K562 (cell line): ENCODE measurements at regions not wholly inside any gene's neighbourhood (a gene's known extent, or its start where the extent isn't known, plus 50 kb on each side); places are given as distances from the start of the nearest gene placed in this dataset.

Source experiments
- CTCF ChIP-seq, 3 experiments: IDR thresholded peaks in 2 of 3; conservative IDR thresholded peaks in 1 of 3; 2 replicates each; pipeline ENCODE4 v1.5.1; 2011 to 2012; ENCODE audit warnings: low read length in 3 of 3, mild to moderate bottlenecking in 3 of 3, control low read depth in 2 of 3, improper control_type of control experiment in 1 of 3, inconsistent platforms in 1 of 3, low read depth in 1 of 3, mixed read lengths in 1 of 3, moderate library complexity in 1 of 3; ENCODE audit not compliant: insufficient read depth in 2 of 3
- MEF2D ChIP-seq: conservative IDR thresholded peaks from 2 replicates; pipeline ENCODE4 v1.6.1; 2016; ENCODE audit warnings: low read depth, missing genetic modification characterization, missing compliant biosample characterization
- POLR2A ChIP-seq: fragments of 450-650 bp; conservative IDR thresholded peaks from 2 replicates; pipeline ENCODE4 v1.6.1; 2016
- POLR2B ChIP-seq: fragments of 450-650 bp; IDR thresholded peaks from 2 replicates; pipeline ENCODE4 v1.6.1; 2018; ENCODE audit warnings: low read depth; ENCODE audit not compliant: partially characterized antibody
- REST ChIP-seq, 2 experiments: fragments of 450-650 bp; formaldehyde crosslinking in 1 of 2; IDR thresholded peaks; 2 replicates each; pipeline versions ENCODE4 v1.4.0 to v1.6.1; 2014 to 2020; ENCODE audit warnings: mild to moderate bottlenecking in 2 of 2, borderline replicate concordance in 1 of 2, low read depth in 1 of 2

GRCh38 chr1:209493559-209493958 is 90.0 kb upstream of the CAMK1G start:
- no peak for TF ChIP-seq REST (IDR thresholded peaks at IDR 0.05; ENCODE audit: borderline replicate concordance)
- TF ChIP-seq REST (CRISPR knock-in tag; IDR thresholded peaks at IDR 0.05; ENCODE audit: low read depth), result no peak
- no peak for TF ChIP-seq MEF2D (tag)
- TF ChIP-seq CTCF (IDR thresholded peaks at IDR 0.05 in 2 of 3, conservative IDR thresholded peaks at IDR 0.05 in 1 of 3; ENCODE audit: insufficient read depth in 2 of 3, low read depth in 1 of 3, low read length in 3 of 3), result no peak
- TF ChIP-seq POLR2A, result no peak
- no peak for TF ChIP-seq POLR2B
